HUES64 (cell line): ENCODE measurements at regions not wholly inside any gene's neighbourhood (a gene's known extent, or its start where the extent isn't known, plus 50 kb on each side); places are given as distances from the start of the nearest gene placed in this dataset.
"Not testable (repeated sequence)": the region's sequence is repeated elsewhere in the genome, so short reads cannot be mapped to it uniquely, and the experiment has no call there.

Experiments used
- H3K27ac ChIP-seq: 2 replicates; pipeline ENCODE4 v1.7.0; 2013; ENCODE audit warnings: low read depth, low read length, inconsistent platforms
- H3K27me3 ChIP-seq: 2 replicates; pipeline ENCODE4 v1.6.1; 2013; ENCODE audit warnings: mild to moderate bottlenecking, low read length; ENCODE audit not compliant: insufficient read depth
- H3K36me3 ChIP-seq: 2 replicates; pipeline ENCODE4 v1.6.1; 2013; ENCODE audit warnings: mild to moderate bottlenecking, low read length; ENCODE audit not compliant: insufficient read depth
- H3K4me1 ChIP-seq: 2 replicates; pipeline ENCODE4 v1.6.1; 2013; ENCODE audit warnings: mild to moderate bottlenecking, low read length, moderate library complexity; ENCODE audit not compliant: insufficient read depth
- H3K4me3 ChIP-seq: 2 replicates; pipeline ENCODE4 v1.5.1; 2013; ENCODE audit warnings: mild to moderate bottlenecking, low read length, moderate library complexity
- H3K9ac ChIP-seq: 2 replicates; pipeline ENCODE4 v1.6.1; 2013; ENCODE audit warnings: mild to moderate bottlenecking, low read depth, low read length
- H3K9me3 ChIP-seq: 2 replicates; pipeline ENCODE4 v1.6.1; 2013; ENCODE audit warnings: low read depth, low read length; ENCODE audit not compliant: insufficient read depth
- WGBS: fragments of 150-250, 120-280 bp; methylation state at CpG from one replicate; pipeline ENCODE4 v1.1.7; 2013; ENCODE audit warnings: missing lambda C conversion rate; 5-methylcytosine and 5-hydroxymethylcytosine counted together

DNA sequence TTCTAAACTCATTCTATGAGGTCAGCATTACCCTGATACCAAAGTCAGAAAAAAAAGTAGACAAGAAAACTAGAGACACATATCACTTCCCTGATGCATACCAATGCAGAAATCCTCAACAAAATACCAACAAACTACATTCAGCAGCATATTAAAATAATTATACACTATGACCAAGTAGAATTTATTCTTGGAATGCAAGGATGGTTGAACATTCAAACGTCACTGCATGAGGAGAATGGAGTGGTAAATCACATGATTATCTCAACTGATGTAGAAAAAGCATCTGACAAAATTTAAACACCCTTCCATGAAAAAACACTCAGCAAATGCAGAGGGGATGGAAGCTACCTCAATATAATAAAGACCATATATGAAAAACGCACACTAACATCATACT lies 155.0 kb upstream of the KCNJ18 start:
- H3K9me3 ChIP-seq: peaks cover 24% of the 10 kb centered on the region
- WGBS: 90% methylated on average over 2 of the region's 2 CpGs
- H3K36me3 ChIP-seq: peaks cover 13% of the 10 kb centered on the region; the same call in 1 of the 2 replicates
- no peak overlapping the region for H3K4me3 ChIP-seq
- H3K27ac ChIP-seq: no peak overlapping the region
- no peaks in the 10 kb centered on the region for H3K27me3 ChIP-seq
- no peak overlapping the region for H3K9ac ChIP-seq
- H3K4me1 ChIP-seq: peaks cover 5% of the 10 kb centered on the region; the same call in 1 of the 2 replicates

DNA sequence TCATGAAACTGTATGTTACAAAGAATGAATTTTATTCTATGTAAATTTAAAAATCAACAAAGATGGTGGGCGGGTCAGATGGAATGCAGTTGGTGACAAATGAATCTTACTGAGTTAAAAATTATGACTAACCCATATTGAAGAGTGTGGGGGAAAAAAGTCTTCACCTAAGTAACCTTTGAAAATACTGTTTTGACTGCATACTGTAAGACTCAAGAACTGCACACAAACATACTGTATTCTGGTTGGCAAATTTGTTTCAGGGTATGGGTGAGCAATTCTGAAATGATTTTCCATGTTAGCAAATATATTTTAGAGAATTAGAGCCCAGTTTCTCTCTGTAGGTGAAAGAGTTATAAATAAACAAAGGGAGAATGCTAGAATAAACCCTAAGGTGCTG lies 153.7 kb upstream of the KCNJ18 start:
- Histone ChIP-seq H3K9ac (no peak overlapping the region), H3K4me3 (no peak overlapping the region), H3K9me3 (peaks cover 24% of the 10 kb centered on the region), H3K27ac (no peak overlapping the region), H3K27me3 (no peaks in the 10 kb centered on the region), H3K4me1 (peaks cover 5% of the 10 kb centered on the region; the same call in 1 of the 2 replicates), H3K36me3 (peaks cover 14% of the 10 kb centered on the region; the same call in 1 of the 2 replicates)
- 100% methylated on average over 1 of the region's 1 CpG for WGBS

DNA sequence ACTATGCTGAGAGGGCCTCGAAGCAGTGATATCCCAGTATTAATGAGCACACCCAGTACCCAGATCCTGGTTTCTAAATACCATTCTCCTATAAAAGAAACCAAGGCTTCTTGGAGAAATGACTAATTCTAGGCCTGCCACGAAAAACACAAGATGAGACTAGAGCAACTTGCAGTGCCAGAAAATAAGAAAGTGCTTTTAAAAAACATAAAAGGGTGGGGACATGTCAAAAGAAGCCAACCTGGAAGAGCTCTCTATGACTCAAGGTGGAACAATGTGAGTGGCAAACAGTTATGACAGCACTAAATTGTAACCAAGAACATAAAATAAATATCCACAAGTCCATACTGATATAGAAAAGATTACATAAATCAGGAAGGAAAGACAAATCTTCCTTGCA lies 153.2 kb upstream of the KCNJ18 start:
- Histone ChIP-seq H3K4me3 (no peak overlapping the region), H3K27me3 (no peaks in the 10 kb centered on the region), H3K9ac (no peak overlapping the region), H3K4me1 (peaks cover 5% of the 10 kb centered on the region; the same call in 1 of the 2 replicates), H3K9me3 (peaks cover 24% of the 10 kb centered on the region), H3K36me3 (peaks cover 14% of the 10 kb centered on the region; the same call in 1 of the 2 replicates), H3K27ac (no peak overlapping the region)
- 43% methylated on average over 2 of the region's 2 CpGs for WGBS

DNA sequence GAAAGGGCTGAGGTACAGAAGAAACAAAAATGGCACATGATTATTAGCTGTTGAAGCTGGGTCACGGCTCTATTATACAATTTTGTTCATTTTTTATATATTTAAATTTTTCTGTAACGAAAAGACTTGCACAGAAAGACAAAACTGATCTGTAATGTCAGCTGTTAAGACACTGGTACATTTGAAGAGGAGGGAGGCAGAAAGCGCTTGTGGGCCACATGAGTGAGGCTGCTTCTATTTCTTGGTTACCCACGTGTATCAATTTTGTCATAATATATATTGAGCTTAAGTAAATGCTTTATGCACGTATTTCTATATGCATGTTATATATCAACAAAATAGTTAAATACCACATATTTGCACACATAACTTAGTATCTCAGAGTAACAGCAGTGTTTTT lies 151.8 kb upstream of the KCNJ18 start:
- Histone ChIP-seq H3K9me3 (peaks cover 24% of the 10 kb centered on the region), H3K4me1 (peaks cover 5% of the 10 kb centered on the region; the same call in 1 of the 2 replicates), H3K27me3 (no peaks in the 10 kb centered on the region), H3K36me3 (0 out of 2 replicates have a peak, but pooled peaks cover 2% of the 10 kb centered on the region), H3K27ac (no peak overlapping the region), H3K9ac (no peak overlapping the region), H3K4me3 (no peak overlapping the region)
- 91% methylated on average over 3 of the region's 5 CpGs for WGBS

DNA sequence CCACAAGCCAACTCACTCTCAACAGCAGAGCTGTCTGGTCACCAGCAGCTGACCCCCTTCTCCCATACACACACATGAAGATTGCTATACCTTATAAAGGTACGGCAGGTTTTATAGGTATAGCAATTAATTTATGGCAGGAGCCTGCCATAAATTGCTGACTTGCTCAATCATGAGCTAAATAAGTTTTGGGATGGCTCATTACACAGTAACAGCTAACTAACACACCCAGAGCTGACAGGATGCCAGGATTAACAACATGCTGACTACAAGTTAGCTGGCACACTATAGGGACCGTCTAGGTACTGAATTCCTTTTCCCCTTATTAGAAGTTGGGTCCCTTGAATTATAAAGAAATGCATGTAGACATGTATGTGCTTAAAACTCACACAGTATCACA lies 150.3 kb upstream of the KCNJ18 start:
- peaks cover 24% of the 10 kb centered on the region for H3K9me3 ChIP-seq
- WGBS: 90% methylated on average over 1 of the region's 2 CpGs
- H3K4me1 ChIP-seq: peaks cover 5% of the 10 kb centered on the region; the same call in 1 of the 2 replicates
- no peaks in the 10 kb centered on the region for H3K27me3 ChIP-seq
- no peak overlapping the region for H3K4me3 ChIP-seq
- 0 out of 2 replicates have a peak, but pooled peaks cover 2% of the 10 kb centered on the region for H3K36me3 ChIP-seq
- no peak overlapping the region for H3K9ac ChIP-seq
- H3K27ac ChIP-seq: no peak overlapping the region

DNA sequence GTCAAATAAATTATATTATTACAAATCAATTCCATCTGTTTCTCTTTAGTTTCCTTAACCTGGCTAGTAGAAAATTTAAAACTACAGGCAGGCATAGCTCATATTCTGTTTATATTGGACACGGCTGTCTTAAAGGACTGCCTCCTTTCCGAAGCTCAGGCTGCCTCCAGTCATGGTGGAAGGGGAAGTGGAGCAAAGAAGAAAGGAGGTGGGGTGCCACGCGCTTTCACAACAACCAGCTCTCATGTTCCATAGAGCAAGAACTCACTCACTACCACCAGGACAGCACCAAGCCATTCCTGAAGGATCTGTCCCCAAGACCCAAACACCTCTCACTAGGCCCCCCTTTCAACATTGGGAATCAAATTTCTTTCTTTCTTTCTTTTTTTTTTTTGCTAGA lies 149.3 kb upstream of the KCNJ18 start:
- Histone ChIP-seq H3K4me3 (no peak overlapping the region), H3K9ac (no peak overlapping the region), H3K9me3 (peaks cover 15% of the 10 kb centered on the region; the same call in 1 of the 2 replicates), H3K36me3 (0 out of 2 replicates have a peak, but pooled peaks cover 2% of the 10 kb centered on the region), H3K4me1 (peaks cover 5% of the 10 kb centered on the region; the same call in 1 of the 2 replicates), H3K27me3 (no peaks in the 10 kb centered on the region), H3K27ac (no peak overlapping the region)
- WGBS: 97% methylated on average over 2 of the region's 4 CpGs

DNA sequence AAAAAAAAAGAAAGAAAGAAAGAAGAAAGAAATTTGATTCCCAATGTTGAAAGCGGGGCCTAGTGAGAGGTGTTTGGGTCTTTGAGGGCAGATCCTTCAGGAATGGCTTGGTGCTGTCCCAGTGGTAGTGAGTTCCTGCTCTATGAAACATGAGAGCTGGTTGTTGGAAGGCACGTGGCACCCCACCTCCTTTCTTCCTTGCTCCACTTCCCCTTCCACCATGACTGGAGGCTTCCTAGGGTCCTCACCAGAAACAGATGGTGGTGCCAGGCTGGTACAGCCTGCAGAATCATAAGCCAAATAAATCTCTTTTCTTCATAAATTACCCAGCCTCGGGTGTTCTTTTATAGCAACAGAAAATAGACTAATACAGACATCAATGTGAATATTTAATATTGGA lies 147.3 kb upstream of the KCNJ18 start:
- H3K4me3 ChIP-seq: no peak overlapping the region
- peaks cover 5% of the 10 kb centered on the region; the same call in 1 of the 2 replicates for H3K4me1 ChIP-seq
- H3K9me3 ChIP-seq: no peaks in the 10 kb centered on the region
- H3K9ac ChIP-seq: no peak overlapping the region
- 85% methylated on average over 2 of the region's 3 CpGs for WGBS
- 0 out of 2 replicates have a peak, but pooled peaks cover 2% of the 10 kb centered on the region for H3K36me3 ChIP-seq
- peaks cover 11% of the 10 kb centered on the region for H3K27me3 ChIP-seq
- H3K27ac ChIP-seq: no peak overlapping the region

DNA sequence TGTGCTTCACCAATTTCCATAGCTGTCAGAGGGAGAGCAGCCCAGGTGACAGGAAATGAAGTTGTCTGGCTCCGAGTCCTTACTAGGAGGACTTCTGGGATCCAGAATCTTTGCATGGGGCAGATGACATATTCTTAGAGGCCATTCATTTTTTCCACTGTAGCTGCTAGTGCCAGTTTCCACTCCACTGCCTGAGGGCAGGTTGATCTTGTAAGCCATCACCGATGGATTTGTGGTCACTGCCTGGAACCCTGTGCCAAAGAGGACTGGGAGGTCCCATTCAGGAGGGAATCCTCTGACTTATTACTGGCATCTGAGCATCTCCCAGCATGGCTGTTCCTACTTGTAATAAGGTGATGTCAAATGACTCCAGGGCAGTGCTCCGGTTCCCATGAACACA lies 144.1 kb upstream of the KCNJ18 start:
- no peaks in the 10 kb centered on the region for H3K9me3 ChIP-seq
- H3K27ac ChIP-seq: no peak overlapping the region
- WGBS: 97% methylated on average over 3 of the region's 3 CpGs
- H3K36me3 ChIP-seq: no peaks in the 10 kb centered on the region
- no peak overlapping the region for H3K9ac ChIP-seq
- no peak overlapping the region for H3K4me3 ChIP-seq
- H3K4me1 ChIP-seq: peaks cover 5% of the 10 kb centered on the region; the same call in 1 of the 2 replicates
- peaks cover 35% of the 10 kb centered on the region for H3K27me3 ChIP-seq

DNA sequence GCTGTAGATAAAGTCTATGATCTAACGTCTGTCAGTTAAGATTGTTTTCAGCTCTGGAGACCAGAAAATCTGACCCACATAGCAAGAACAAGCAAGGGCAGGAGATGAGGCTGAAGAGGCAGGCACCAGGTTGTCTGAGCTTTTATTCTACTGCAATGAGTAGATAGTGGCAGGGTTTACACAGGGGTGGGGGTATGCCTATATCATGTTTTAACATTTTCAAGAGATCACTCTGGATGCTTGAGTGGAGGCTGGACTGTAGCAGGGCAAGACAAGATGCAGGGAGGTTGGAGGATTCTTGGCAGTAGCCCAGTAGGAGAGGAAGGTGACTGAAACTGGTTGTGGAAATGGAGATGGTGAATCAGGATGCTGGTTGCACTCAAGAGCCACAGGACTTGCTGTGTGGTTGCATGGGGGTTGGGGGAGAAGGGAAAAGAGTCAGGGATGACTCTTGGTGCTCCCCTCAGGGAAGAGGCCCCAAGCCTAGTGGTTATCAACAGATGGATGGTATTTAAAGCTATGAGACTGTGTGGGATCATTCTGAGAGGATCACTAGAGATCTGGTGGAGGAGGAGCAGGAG lies 143.1 kb upstream of the KCNJ18 start:
- Histone ChIP-seq H3K9ac (no peak overlapping the region), H3K36me3 (no peaks in the 10 kb centered on the region), H3K27me3 (peaks cover 35% of the 10 kb centered on the region), H3K4me1 (peaks cover 5% of the 10 kb centered on the region; the same call in 1 of the 2 replicates), H3K4me3 (no peak overlapping the region), H3K27ac (no peak overlapping the region), H3K9me3 (no peaks in the 10 kb centered on the region)
- 92% methylated on average over 1 of the region's 1 CpG for WGBS

DNA sequence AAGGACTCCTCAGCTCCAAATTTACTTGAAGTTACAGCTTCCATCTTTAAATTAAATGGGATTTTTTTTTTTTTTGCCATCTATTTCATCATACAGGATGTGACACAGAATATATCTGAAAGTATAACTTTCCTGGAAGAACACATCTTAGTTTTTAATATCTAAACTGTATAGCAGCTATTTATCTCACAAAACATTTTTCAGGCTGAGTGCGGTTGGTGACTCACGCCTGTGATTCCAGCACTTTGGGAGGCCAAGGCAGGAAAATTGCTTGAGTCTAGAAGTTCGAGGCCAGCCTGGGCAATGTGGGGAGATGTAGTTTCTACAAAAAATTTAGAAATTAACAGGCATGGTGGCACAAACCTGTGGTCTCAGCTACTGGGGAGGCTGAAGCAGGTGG lies 142.3 kb upstream of the KCNJ18 start:
- Histone ChIP-seq H3K4me3 (peak overlapping the region; percentile 85; the same call in 1 of the 2 replicates), H3K27me3 (peaks cover 35% of the 10 kb centered on the region)
- 92% methylated on average over 3 of the region's 3 CpGs for WGBS
- not testable (repeated sequence) for H3K9me3 ChIP-seq, H3K9ac ChIP-seq, H3K27ac ChIP-seq, H3K4me1 ChIP-seq, H3K36me3 ChIP-seq

DNA sequence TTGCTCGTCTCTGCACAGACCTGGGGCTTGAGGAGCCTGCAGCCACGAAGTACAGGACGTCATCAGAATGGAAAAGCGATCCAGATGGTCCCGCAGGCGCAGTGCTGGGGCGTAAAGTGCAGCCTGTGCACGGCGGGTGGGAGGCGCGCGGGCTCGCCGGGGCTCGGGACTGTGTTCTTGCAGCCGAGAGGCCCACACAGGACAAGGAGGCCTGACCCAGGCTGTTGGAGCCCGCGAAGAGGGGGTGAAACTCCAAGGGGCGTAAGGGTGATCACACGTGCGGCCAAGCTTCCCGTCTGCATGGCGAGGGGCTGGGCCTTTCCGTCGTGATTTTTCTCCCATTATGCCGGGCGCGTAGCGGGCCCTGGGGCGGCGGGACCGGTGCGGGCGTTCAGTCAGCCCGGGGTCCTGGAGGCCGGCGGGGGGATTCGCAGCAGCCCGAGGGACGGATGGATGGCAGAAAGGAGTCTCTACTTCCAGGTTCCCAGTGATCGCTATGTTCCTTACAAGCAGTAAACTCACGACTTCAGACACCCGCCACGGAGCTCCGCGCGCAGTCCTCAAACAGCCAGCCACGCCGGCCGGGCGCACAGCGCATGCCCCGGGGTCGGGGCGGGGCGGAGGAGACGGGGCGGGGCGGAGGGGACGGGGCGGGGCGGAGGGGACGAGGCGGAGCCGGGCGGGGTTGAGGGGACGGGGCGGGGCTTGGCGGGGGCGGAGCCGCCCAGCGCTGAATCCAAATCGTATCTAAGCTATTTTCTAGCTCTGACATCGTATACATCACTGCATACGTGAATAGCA lies 141.0 kb upstream of the KCNJ18 start:
- H3K9me3 ChIP-seq: peaks cover 3% of the 10 kb centered on the region; the same call in 1 of the 2 replicates
- 2% methylated on average over 70 of the region's 75 CpGs for WGBS
- no peaks in the 10 kb centered on the region for H3K36me3 ChIP-seq
- no peak overlapping the region for H3K27ac ChIP-seq
- peak overlapping the region; percentile 85 for H3K4me3 ChIP-seq
- H3K9ac ChIP-seq: peak overlapping the region; percentile 82
- peaks cover 5% of the 10 kb centered on the region; the same call in 1 of the 2 replicates for H3K4me1 ChIP-seq
- peaks cover 35% of the 10 kb centered on the region for H3K27me3 ChIP-seq
